Body of pancreas (tissue), 4 donors: ENCODE measurements at regions not wholly inside any gene's neighbourhood (a gene's known extent, or its start where the extent isn't known, plus 50 kb on each side); places are given as distances from the start of the nearest gene placed in this dataset.

ENCODE experiments used
- POLR2A ChIP-seq, 3 donors: fragments of 450-650 bp; IDR thresholded peaks; one replicate each; pipeline ENCODE4 v1.6.1; 2016; ENCODE audit warnings: antibody characterized with exemption in 3 of 3, mild to moderate bottlenecking in 2 of 3
- TF ChIP-seq, protein P1 (sequence below), 7 experiments: fragments of 450-650 bp in 4 of 7; fragments of 200-600 bp in 3 of 7; sonication (generic) in 3 of 7; IDR thresholded peaks; one replicate each; pipeline ENCODE4 v1.5.1; 2016 to 2019; ENCODE audit warnings: antibody characterized with exemption in 7 of 7

- no peak for TF ChIP-seq POLR2A (IDR thresholded peaks at IDR 0.05)
- TF ChIP-seq, protein P1, sequence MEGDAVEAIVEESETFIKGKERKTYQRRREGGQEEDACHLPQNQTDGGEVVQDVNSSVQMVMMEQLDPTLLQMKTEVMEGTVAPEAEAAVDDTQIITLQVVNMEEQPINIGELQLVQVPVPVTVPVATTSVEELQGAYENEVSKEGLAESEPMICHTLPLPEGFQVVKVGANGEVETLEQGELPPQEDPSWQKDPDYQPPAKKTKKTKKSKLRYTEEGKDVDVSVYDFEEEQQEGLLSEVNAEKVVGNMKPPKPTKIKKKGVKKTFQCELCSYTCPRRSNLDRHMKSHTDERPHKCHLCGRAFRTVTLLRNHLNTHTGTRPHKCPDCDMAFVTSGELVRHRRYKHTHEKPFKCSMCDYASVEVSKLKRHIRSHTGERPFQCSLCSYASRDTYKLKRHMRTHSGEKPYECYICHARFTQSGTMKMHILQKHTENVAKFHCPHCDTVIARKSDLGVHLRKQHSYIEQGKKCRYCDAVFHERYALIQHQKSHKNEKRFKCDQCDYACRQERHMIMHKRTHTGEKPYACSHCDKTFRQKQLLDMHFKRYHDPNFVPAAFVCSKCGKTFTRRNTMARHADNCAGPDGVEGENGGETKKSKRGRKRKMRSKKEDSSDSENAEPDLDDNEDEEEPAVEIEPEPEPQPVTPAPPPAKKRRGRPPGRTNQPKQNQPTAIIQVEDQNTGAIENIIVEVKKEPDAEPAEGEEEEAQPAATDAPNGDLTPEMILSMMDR (IDR thresholded peaks at IDR 0.05), result no peak
These were observed 691.3 kb upstream of the GHITM start for GRCh38 chr10:83448013-83448412.
